Heart right ventricle (tissue), 16 donors: ENCODE measurements at regions not wholly inside any gene's neighbourhood (a gene's known extent, or its start where the extent isn't known, plus 50 kb on each side); places are given as distances from the start of the nearest gene placed in this dataset.

Experiments used
- ATAC-seq, 8 donors: fragments of 200-7000 bp; cut with Tn5 transposase; one replicate each; pipeline ENCODE4 v1.9.1; 2020; ENCODE audit warnings: mild to moderate bottlenecking in 8 of 8, moderate library complexity in 8 of 8, moderate number of reproducible peaks in 1 of 8
- DNase-seq, 2 donors: peaks; one replicate each; pipeline ENCODE4 v3.0.0-alpha.2; 2020
- H3K27ac ChIP-seq, 10 donors: fragments of 200-600 bp; sonication (generic) in 2 of 10; one replicate each; pipeline versions ENCODE4 v1.5.0 to v1.8.0; 2020 to 2022; ENCODE audit warnings: mild to moderate bottlenecking in 3 of 10
- H3K27me3 ChIP-seq, 7 donors: fragments of 200-600 bp; one replicate each; pipeline ENCODE4 v1.8.0; 2021 to 2022; ENCODE audit warnings: mild to moderate bottlenecking in 2 of 7
- H3K36me3 ChIP-seq, 9 donors: fragments of 200-600 bp; sonication (generic) in 1 of 9; one replicate each; pipeline versions ENCODE4 v1.5.0 to v1.8.0; 2020 to 2022; ENCODE audit warnings: mild to moderate bottlenecking in 2 of 9
- H3K4me1 ChIP-seq, 9 donors: fragments of 200-600 bp; sonication (generic) in 1 of 9; one replicate each; pipeline versions ENCODE4 v1.5.0 to v1.8.0; 2020 to 2022; ENCODE audit warnings: mild to moderate bottlenecking in 4 of 9
- H3K4me3 ChIP-seq, 10 donors: fragments of 200-600 bp; sonication (generic) in 2 of 10; one replicate each; pipeline versions ENCODE4 v1.5.0 to v1.8.0; 2020 to 2022; ENCODE audit warnings: mild to moderate bottlenecking in 7 of 10, moderate library complexity in 2 of 10
- H3K9me3 ChIP-seq, 11 donors: fragments of 200-600 bp in 10 of 11; sonication (generic) in 2 of 11; one replicate each; pipeline versions ENCODE4 v1.5.0 to v1.8.0; 2013 to 2022; ENCODE audit warnings: mild to moderate bottlenecking in 2 of 11, control low read depth in 1 of 11, moderate library complexity in 1 of 11
- WGBS, 2 donors: extraction: QIAGEN DNeasy Blood & Tissue Kit; methylation state at CpG; one replicate each; pipeline ENCODE4 v1.1.7; 2013; ENCODE audit warnings: inconsistent platforms in 1 of 2; 5-methylcytosine and 5-hydroxymethylcytosine counted together
- intact Hi-C, 10 donors: fragments of 100-400 bp; cut with DNase I; formaldehyde crosslinking; loops; one replicate each; pipeline versions ENCODE4 v1.11.1 to v1.14.2; 2022
- TF ChIP-seq, protein P1 (sequence below), 9 donors: fragments of 200-600 bp; sonication (generic) in 2 of 9; IDR thresholded peaks; one replicate each; pipeline versions ENCODE4 v1.5.0 to v1.8.0; 2021 to 2022; ENCODE audit warnings: antibody characterized with exemption in 9 of 9, mild to moderate bottlenecking in 5 of 9, moderate library complexity in 1 of 9
- donor health status: Arrhythmogenic right ventricular cardiomyopathy.
- donor health status: ischemic (EF 13 %, LVEDD 7.1; RV severe dilation, severe dysfunction).
- donor health status: healthy with polysubstance abuse.
- donor health status: DM: no; HTN: yes; CAD: no.
- donor health status: DM: no; HTN: no; CAD: no.
- donor health status: ischemic (EF 25% LVEDD 6.9; RV normal size, moderate dysfunction).
- donor health status: ischemic (EF 25% LVEDD 5.7; RV mildly dilated, moderate dysfunction).
- donor health status: healthy.
- donor health status: DM: yes; HTN: yes; CAD: no.
- donor health status: Ischemic cardiomyopathy.
- donor health status: ischemic (EF 35%, LVEDD 5.7; RV mildly dilated, moderate dysfunction).
- donor health status: nonischemic (EF 11% LVEDD 7.7; RV severe dilation, severe dysfunction).
- donor health status: DM: yes; HTN: yes; CAD: no.
- donor health status: PGD.
- donor health status: ischemic (EF 29% LVEDD 5.4; RV normal size, mild dysfunction).
- donor health status: nonischemic (EF 23%, LVEDD 6.1; RV moderate dilation, normal function).

DNA sequence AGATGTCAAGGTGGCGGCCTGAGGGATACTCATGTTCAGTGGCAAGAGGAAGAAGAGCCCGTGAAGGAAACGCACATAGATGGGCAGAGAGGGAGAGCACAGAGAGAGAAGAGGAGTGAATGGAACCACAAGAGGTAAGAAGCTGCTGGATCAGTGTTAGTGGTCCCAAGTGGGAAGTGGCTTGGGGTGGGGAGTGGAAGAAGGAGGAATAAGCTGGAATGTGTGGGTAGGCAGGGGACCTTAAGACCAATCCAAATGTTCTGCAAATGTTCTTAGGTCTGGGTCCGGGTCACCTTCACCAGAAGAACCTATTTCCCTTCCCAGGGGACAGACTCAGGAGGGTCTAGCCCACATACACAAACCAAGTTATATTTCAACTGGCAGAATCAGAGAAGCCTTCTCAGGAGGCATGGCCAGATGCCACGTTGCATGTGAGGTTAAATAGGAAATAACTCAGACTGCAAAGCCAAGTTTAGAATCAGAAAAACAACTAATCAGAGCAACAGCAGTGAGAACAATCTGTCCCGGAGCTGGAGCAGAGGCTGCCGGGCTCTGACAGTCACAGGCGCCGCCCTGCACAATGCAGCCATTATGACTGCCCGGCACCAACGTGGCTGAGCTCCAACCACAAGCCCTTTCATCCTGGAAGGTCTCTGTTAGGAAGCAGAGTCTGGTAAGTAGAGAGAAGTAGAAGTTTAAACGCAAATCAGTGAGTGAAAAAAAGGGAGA, 78.6 kb upstream of the ARMC3 start:
- no peaks in the 10 kb centered on the region for H3K27me3 ChIP-seq
- intact Hi-C loops = loop anchor here in 2 of 10 donors (5.0 kb wide), 2 partner anchors 137 to 232 kb away; partner anchors contain the start of gene PIP4K2A (in 1 of the 2)
- 28 to 34% methylated on average over 12 of the region's 12 CpGs for whole genome bisulfite sequencing, 2 donors
- H3K4me1 ChIP-seq = peaks cover 6 to 27% (median 20%) of the 10 kb centered on the region in 9 donors
- H3K4me3 ChIP-seq = peak overlapping the region in 7 of 10 donors; percentile 6 to 34 (median 20)
- H3K36me3 ChIP-seq = no peaks in the 10 kb centered on the region
- peak overlapping the region; percentile 52 to 85 (median 75) for H3K27ac ChIP-seq
- TF ChIP-seq, protein P1, sequence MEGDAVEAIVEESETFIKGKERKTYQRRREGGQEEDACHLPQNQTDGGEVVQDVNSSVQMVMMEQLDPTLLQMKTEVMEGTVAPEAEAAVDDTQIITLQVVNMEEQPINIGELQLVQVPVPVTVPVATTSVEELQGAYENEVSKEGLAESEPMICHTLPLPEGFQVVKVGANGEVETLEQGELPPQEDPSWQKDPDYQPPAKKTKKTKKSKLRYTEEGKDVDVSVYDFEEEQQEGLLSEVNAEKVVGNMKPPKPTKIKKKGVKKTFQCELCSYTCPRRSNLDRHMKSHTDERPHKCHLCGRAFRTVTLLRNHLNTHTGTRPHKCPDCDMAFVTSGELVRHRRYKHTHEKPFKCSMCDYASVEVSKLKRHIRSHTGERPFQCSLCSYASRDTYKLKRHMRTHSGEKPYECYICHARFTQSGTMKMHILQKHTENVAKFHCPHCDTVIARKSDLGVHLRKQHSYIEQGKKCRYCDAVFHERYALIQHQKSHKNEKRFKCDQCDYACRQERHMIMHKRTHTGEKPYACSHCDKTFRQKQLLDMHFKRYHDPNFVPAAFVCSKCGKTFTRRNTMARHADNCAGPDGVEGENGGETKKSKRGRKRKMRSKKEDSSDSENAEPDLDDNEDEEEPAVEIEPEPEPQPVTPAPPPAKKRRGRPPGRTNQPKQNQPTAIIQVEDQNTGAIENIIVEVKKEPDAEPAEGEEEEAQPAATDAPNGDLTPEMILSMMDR (IDR thresholded peaks at IDR 0.05) = no peak
- DNase-seq (peak; percentile 65 to 84), ATAC-seq (peak; percentile 90 to 99 (median 97))
- no peaks in the 10 kb centered on the region for H3K9me3 ChIP-seq

DNA sequence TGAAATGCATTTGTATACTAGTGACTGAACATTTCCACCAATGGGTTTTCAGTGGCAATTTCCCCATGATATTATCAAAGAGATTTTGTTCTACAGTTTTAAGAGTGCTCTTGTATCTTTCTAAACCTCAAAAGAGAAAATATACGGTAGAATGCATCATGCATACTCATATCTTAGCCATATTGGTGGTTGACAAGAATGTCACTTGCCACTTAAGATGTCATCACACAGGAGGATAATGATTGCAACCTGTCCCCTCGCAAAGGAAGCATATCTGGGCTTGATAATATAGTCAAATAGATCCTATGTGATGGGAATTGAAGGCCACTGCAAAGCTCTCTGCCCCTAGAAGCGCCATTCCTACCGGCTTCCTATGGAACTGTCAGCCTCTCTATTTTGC, 79.3 kb upstream of the ARMC3 start:
- Histone ChIP-seq H3K4me1 (peaks cover 6 to 25% (median 18%) of the 10 kb centered on the region in 9 donors), H3K36me3 (no peaks in the 10 kb centered on the region), H3K9me3 (no peaks in the 10 kb centered on the region), H3K27me3 (no peaks in the 10 kb centered on the region), H3K27ac (peak overlapping the region in 6 of 10 donors; percentile 53 to 85 (median 78)), H3K4me3 (no peak overlapping the region)
- intact Hi-C loops = loop anchor here in 2 of 10 donors (5.0 kb wide), 2 partner anchors 136 to 231 kb away; partner anchors contain the start of gene PIP4K2A (in 1 of the 2)
- ATAC-seq = no peak
- WGBS, 2 donors = 67 to 83% methylated on average over 4 of the region's 4 CpGs
- no peak for DNase-seq
- TF ChIP-seq, protein P1 (IDR thresholded peaks at IDR 0.05) = no peak

DNA sequence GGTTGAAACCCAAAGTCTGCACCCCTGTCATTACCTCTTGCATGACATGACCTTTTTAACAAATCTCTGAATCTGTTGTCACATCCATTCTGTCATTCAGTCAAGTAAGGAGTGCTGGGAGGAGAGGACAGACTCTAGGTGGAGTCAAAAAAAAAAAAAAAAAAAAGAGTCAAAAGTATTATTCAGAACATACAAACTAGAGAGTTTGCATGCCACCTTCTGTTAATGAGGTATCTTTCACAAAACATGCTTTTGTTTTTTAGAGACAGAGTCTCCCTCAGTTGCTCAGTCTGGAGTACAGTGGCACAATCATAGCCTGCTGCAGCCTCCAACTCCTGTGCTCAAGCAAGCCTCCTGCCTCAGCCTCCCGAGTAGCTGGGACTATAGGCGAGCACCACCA, 81.6 kb upstream of the ARMC3 start:
- ATAC-seq (no peak), DNase-seq (no peak)
- Histone ChIP-seq H3K4me1 (peaks cover 6 to 25% (median 18%) of the 10 kb centered on the region in 9 donors), H3K27me3 (no peaks in the 10 kb centered on the region), H3K9me3 (no peaks in the 10 kb centered on the region), H3K36me3 (no peaks in the 10 kb centered on the region), H3K27ac (no peak overlapping the region), H3K4me3 (no peak overlapping the region)
- intact Hi-C loops = loop anchor here in 2 of 10 donors (5.0 kb wide), 2 partner anchors 134 to 229 kb away; partner anchors contain the start of gene PIP4K2A (in 1 of the 2)
- WGBS, 2 donors = 96 to 97% methylated on average over 2 of the region's 2 CpGs
- TF ChIP-seq, protein P1 (IDR thresholded peaks at IDR 0.05) = no peak

DNA sequence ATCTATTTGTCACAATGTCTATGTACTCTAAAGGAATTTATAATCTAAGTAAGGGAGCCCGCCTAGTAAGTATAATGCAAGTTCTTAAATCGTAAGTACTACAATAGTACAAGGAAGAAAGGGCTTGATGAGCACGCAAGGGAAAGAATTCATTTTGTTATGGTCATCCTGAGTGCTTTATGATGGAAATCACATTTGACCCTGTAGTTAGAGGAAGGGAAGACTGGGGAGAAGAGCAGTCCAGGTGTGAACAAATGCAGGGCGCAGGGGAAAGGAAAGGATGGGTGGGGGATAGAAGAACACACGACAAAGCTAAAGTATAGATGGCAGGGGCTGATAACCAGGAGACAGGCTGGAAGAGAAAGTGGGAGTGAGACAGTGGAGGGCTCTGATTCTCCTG, 88.2 kb upstream of the ARMC3 start:
- intact Hi-C loops = loop anchor here in 1 of 10 donors (10.0 kb wide), 1 partner anchor 125 kb away; the partner anchor contains the start of gene PIP4K2A
- no peak for ATAC-seq
- Histone ChIP-seq H3K27me3 (no peaks in the 10 kb centered on the region), H3K4me1 (no peaks in the 10 kb centered on the region), H3K4me3 (no peak overlapping the region), H3K36me3 (no peaks in the 10 kb centered on the region), H3K27ac (no peak overlapping the region), H3K9me3 (no peaks in the 10 kb centered on the region)
- WGBS, 2 donors = 83% methylated on average over 5 of the region's 5 CpGs
- TF ChIP-seq, protein P1 (IDR thresholded peaks at IDR 0.05) = no peak
- no peak for DNase-seq
